HEK293 (cell line): ENCODE measurements at regions not wholly inside any gene's neighbourhood (a gene's known extent, or its start where the extent isn't known, plus 50 kb on each side); places are given as distances from the start of the nearest gene placed in this dataset.

Source experiments
- CTCF ChIA-PET: fragments of 350-600 bp; formaldehyde crosslinking; extraction: SDS; loops from one replicate; lab custom pipeline; 2021; ENCODE audit warnings: antibody characterized with exemption; lab: Yijun Ruan, JAX
- POLR2A ChIA-PET: fragments of 300-600 bp; formaldehyde crosslinking; extraction: SDS; loops from one replicate; lab custom pipeline; 2020; ENCODE audit warnings: antibody characterized with exemption, inconsistent platforms; lab: Yijun Ruan, JAX
- H3K27ac ChIP-seq: fragments of 200-500 bp; sonication (Bioruptor generic); 2 replicates; pipeline ENCODE4 v1.5.1; 2014; ENCODE audit warnings: low read depth, low read length, control low read depth, inconsistent platforms; ENCODE audit errors: extremely low read depth
- H3K36me3 ChIP-seq, 2 experiments: fragments of 200-500 bp in 1 of 2; sonication (Bioruptor generic) in 1 of 2; 1 replicate in 1 of 2; 2 replicates in 1 of 2; pipeline ENCODE4 v1.5.1; 2014 to 2017; ENCODE audit warnings: inconsistent platforms in 2 of 2, low read length in 2 of 2; ENCODE audit not compliant: control insufficient read depth in 2 of 2, insufficient read depth in 1 of 2
- H3K4me1 ChIP-seq: fragments of 200-500 bp; sonication (Bioruptor generic); 2 replicates; pipeline ENCODE4 v1.5.1; 2014; ENCODE audit warnings: mild to moderate bottlenecking, low read length, inconsistent platforms; ENCODE audit not compliant: control insufficient read depth, insufficient read depth
- H3K4me3 ChIP-seq: 2 replicates; pipeline ENCODE4 v1.5.1; 2011; ENCODE audit warnings: low read depth, mild to moderate bottlenecking, control low read depth, low read length, moderate library complexity
- H3K9me3 ChIP-seq: fragments of 200-500 bp; sonication (Bioruptor generic); 2 replicates; pipeline ENCODE4 v1.5.1; 2014; ENCODE audit warnings: low read depth, low read length, inconsistent platforms; ENCODE audit not compliant: control insufficient read depth, insufficient read depth
- PRDM1 ChIP-seq: fragments of 450-650 bp; formaldehyde crosslinking; IDR thresholded peaks from 2 replicates; pipeline ENCODE4; 2016; ENCODE audit warnings: missing biosample characterization, missing genetic modification characterization
- SP7 ChIP-seq: fragments of 450-650 bp; formaldehyde crosslinking; IDR thresholded peaks from 2 replicates; pipeline ENCODE4 v1.5.1; 2016; ENCODE audit warnings: missing biosample characterization, missing genetic modification characterization
- YY2 ChIP-seq: fragments of 450-650 bp; formaldehyde crosslinking; IDR thresholded peaks from 2 replicates; pipeline ENCODE4 v1.5.1; 2016; ENCODE audit warnings: missing biosample characterization, missing genetic modification characterization
- ZNF114 ChIP-seq: fragments of 450-650 bp; formaldehyde crosslinking; IDR thresholded peaks from 2 replicates; pipeline ENCODE4 v1.5.0; 2017; ENCODE audit warnings: missing biosample characterization, missing genetic modification characterization
- ZNF621 ChIP-seq: fragments of 450-650 bp; formaldehyde crosslinking; IDR thresholded peaks from 2 replicates; pipeline ENCODE4 v1.5.1; 2017; ENCODE audit warnings: missing biosample characterization, missing genetic modification characterization
- ZNF837 ChIP-seq: fragments of 450-650 bp; formaldehyde crosslinking; IDR thresholded peaks from 2 replicates; pipeline ENCODE4 v1.5.1; 2016; ENCODE audit warnings: missing biosample characterization, missing genetic modification characterization
- ZNF843 ChIP-seq: fragments of 450-650 bp; formaldehyde crosslinking; IDR thresholded peaks from 2 replicates; pipeline ENCODE4 v1.5.1; 2016; ENCODE audit warnings: missing biosample characterization, missing genetic modification characterization
- TF ChIP-seq, protein P1 (sequence below): fragments of 450-650 bp; formaldehyde crosslinking; IDR thresholded peaks from 2 replicates; pipeline ENCODE4 v1.5.1; 2016; ENCODE audit warnings: missing biosample characterization, missing genetic modification characterization
- TF ChIP-seq, protein P2 (sequence below): fragments of 450-650 bp; formaldehyde crosslinking; IDR thresholded peaks from 2 replicates; pipeline ENCODE4 v1.5.1; 2016; ENCODE audit warnings: missing biosample characterization, missing genetic modification characterization, low read depth
- TF ChIP-seq, protein P3 (sequence below): fragments of 450-650 bp; formaldehyde crosslinking; IDR thresholded peaks from 2 replicates; pipeline ENCODE4 v1.5.1; 2016; ENCODE audit warnings: missing biosample characterization, missing genetic modification characterization
- TF ChIP-seq, protein P4 (sequence below): fragments of 450-650 bp; formaldehyde crosslinking; IDR thresholded peaks from 2 replicates; pipeline ENCODE4 v1.5.1; 2016; ENCODE audit warnings: missing biosample characterization, missing genetic modification characterization
- TF ChIP-seq, protein P5 (sequence below): fragments of 450-650 bp; formaldehyde crosslinking; IDR thresholded peaks from 2 replicates; pipeline ENCODE4 v1.5.1; 2016; ENCODE audit warnings: missing biosample characterization, missing genetic modification characterization
- TF ChIP-seq, protein P6 (sequence below): fragments of 450-650 bp; formaldehyde crosslinking; IDR thresholded peaks from 2 replicates; pipeline ENCODE4 v1.5.1; 2016; ENCODE audit warnings: missing biosample characterization, missing genetic modification characterization

DNA sequence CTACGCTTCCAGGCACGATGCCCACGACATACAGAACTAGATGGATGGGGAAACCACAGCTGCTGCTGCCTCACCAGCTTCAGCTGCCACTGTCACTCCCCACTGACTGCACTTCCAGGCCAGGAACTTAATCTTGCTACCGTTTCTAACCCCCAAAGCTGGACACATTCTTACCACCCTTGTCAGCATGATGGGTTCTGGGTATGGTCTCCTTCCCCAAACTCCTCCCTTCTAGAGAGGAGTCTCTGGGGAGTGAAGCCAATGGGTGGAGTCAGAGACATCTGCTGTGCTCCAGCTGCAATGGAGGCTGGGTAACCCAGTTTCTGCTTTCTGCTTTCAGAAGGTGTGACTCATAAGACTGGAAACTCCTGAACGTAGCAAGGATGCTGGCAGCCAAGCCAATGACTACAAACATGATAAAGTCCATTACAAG is 87.0 kb upstream of the THY1 start:
- ChIA-PET CTCF (interaction anchor here (0.8 kb wide), 1 partner anchor 24 kb away, joined by 3 read pairs; no protein-coding TSS in a partner anchor), POLR2A (no interaction called here)
- H3K36me3 ChIP-seq = no peaks in the 10 kb centered on the region
- no peak overlapping the region for H3K27ac ChIP-seq
- no peak overlapping the region for H3K4me3 ChIP-seq
- H3K9me3 ChIP-seq = no peaks in the 10 kb centered on the region
- H3K4me1 ChIP-seq = no peaks in the 10 kb centered on the region
- TF ChIP-seq YY2 (tag by site-specific recombination) (no peak), ZNF621 (tag by site-specific recombination) (no peak), ZNF837 (tag by site-specific recombination) (no peak), ZNF114 (tag by site-specific recombination) (no peak), PRDM1 (tag by site-specific recombination) (no peak), ZNF843 (no peak)
- TF ChIP-seq, protein P1, sequence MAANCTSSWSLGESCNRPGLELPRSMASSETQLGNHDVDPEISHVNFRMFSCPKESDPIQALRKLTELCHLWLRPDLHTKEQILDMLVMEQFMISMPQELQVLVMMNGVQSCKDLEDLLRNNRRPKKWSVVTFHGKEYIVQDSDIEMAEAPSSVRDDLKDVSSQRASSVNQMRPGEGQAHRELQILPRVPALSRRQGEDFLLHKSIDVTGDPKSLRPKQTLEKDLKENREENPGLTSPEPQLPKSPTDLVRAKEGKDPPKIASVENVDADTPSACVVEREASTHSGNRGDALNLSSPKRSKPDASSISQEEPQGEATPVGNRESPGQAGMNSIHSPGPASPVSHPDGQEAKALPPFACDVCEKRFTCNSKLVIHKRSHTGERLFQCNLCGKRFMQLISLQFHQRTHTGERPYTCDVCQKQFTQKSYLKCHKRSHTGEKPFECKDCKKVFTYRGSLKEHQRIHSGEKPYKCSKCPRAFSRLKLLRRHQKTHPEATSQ = no peak
- TF ChIP-seq, protein P2, sequence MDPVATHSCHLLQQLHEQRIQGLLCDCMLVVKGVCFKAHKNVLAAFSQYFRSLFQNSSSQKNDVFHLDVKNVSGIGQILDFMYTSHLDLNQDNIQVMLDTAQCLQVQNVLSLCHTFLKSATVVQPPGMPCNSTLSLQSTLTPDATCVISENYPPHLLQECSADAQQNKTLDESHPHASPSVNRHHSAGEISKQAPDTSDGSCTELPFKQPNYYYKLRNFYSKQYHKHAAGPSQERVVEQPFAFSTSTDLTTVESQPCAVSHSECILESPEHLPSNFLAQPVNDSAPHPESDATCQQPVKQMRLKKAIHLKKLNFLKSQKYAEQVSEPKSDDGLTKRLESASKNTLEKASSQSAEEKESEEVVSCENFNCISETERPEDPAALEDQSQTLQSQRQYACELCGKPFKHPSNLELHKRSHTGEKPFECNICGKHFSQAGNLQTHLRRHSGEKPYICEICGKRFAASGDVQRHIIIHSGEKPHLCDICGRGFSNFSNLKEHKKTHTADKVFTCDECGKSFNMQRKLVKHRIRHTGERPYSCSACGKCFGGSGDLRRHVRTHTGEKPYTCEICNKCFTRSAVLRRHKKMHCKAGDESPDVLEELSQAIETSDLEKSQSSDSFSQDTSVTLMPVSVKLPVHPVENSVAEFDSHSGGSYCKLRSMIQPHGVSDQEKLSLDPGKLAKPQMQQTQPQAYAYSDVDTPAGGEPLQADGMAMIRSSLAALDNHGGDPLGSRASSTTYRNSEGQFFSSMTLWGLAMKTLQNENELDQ (tag by site-specific recombination) = no peak
- TF ChIP-seq, protein P3, sequence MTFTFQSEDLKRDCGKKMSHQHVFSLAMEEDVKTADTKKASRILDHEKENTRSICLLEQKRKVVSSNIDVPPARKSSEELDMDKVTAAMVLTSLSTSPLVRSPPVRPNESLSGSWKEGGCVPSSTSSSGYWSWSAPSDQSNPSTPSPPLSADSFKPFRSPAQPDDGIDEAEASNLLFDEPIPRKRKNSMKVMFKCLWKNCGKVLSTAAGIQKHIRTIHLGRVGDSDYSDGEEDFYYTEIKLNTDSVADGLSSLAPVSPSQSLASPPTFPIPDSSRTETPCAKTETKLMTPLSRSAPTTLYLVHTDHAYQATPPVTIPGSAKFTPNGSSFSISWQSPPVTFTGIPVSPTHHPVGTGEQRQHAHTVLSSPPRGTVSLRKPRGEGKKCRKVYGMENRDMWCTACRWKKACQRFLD (tag by site-specific recombination) = no peak
- TF ChIP-seq, protein P4, sequence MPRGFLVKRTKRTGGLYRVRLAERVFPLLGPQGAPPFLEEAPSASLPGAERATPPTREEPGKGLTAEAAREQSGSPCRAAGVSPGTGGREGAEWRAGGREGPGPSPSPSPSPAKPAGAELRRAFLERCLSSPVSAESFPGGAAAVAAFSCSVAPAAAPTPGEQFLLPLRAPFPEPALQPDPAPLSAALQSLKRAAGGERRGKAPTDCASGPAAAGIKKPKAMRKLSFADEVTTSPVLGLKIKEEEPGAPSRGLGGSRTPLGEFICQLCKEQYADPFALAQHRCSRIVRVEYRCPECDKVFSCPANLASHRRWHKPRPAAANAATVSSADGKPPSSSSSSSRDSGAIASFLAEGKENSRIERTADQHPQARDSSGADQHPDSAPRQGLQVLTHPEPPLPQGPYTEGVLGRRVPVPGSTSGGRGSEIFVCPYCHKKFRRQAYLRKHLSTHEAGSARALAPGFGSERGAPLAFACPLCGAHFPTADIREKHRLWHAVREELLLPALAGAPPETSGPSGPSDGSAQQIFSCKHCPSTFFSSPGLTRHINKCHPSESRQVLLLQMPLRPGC (tag by site-specific recombination) = no peak
- TF ChIP-seq, protein P5, sequence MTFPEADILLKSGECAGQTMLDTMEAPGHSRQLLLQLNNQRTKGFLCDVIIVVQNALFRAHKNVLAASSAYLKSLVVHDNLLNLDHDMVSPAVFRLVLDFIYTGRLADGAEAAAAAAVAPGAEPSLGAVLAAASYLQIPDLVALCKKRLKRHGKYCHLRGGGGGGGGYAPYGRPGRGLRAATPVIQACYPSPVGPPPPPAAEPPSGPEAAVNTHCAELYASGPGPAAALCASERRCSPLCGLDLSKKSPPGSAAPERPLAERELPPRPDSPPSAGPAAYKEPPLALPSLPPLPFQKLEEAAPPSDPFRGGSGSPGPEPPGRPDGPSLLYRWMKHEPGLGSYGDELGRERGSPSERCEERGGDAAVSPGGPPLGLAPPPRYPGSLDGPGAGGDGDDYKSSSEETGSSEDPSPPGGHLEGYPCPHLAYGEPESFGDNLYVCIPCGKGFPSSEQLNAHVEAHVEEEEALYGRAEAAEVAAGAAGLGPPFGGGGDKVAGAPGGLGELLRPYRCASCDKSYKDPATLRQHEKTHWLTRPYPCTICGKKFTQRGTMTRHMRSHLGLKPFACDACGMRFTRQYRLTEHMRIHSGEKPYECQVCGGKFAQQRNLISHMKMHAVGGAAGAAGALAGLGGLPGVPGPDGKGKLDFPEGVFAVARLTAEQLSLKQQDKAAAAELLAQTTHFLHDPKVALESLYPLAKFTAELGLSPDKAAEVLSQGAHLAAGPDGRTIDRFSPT (tag by site-specific recombination) = no peak

DNA sequence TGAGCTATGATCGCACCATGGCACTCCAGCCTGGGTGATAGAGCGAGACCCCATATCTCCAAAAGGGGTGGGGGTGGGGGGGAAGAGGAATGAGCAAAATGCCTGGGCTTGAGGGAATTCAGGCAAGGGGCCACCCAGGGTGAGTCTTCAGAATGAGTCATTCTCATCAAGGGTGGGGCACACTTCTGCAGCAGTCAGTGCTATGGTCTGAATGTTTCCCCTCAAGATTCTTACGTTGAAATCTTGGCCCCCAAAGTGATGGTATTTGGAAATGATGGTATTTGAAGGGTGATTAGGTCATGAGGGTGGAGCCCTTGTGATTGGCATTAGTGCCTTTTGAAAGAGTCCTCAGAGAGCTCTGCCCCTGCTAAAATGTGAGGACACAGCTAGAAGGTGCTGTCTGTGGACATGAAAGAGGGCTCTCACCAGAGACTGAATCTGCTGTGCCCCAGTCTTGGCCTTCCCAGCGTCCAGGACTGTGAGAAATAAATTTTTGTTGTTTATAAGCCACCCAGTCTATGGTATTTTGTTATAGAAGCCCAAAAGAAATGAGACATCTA is 86.4 kb upstream of the THY1 start:
- no peak for TF ChIP-seq SP7 (tag by site-specific recombination)
- TF ChIP-seq, protein P6, sequence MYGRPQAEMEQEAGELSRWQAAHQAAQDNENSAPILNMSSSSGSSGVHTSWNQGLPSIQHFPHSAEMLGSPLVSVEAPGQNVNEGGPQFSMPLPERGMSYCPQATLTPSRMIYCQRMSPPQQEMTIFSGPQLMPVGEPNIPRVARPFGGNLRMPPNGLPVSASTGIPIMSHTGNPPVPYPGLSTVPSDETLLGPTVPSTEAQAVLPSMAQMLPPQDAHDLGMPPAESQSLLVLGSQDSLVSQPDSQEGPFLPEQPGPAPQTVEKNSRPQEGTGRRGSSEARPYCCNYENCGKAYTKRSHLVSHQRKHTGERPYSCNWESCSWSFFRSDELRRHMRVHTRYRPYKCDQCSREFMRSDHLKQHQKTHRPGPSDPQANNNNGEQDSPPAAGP (tag by site-specific recombination) = peak; percentile 57; the same call in 1 of the 2 replicates
- POLR2A ChIA-PET = no interaction called here

More for the DNA sequence above, 86.4 kb upstream of the THY1 start:
- CTCF ChIA-PET = interaction anchor here (0.6 kb wide), 1 partner anchor 128 kb away, joined by 3 read pairs; no protein-coding TSS in a partner anchor
- Histone ChIP-seq H3K27ac (no peak overlapping the region), H3K4me3 (no peak overlapping the region), H3K36me3 (no peaks in the 10 kb centered on the region), H3K9me3 (no peaks in the 10 kb centered on the region), H3K4me1 (no peaks in the 10 kb centered on the region)
